Inflammatory macrophage (primary cell): ENCODE measurements at regions not wholly inside any gene's neighbourhood (a gene's known extent, or its start where the extent isn't known, plus 50 kb on each side); places are given as distances from the start of the nearest gene placed in this dataset.

ENCODE experiments used
- DNase-seq, 2 donors: peaks; one replicate each; pipeline ENCODE4 v3.0.0-alpha.2; 2020 to 2022

DNA sequence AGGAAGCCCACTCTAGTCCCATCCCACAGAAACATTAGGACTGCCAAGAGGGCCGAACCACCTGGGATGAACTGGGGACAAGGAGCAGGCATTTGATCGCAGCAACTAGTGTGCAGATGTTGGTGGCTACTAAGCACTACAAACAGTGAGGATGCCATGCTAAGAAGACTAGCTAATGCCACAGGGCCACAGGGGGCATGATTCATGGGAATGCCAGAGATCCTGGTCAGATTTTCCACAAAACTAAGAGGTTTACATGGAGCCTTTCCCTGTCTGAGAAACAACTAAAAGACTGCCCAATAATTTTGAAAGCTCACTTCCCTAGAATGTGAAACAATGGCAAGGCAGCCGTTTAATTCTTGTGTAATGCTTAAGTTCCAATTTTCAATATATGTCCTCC, 375.9 kb upstream of the PTCHD4 start:
- no peak for DNase-seq

DNA sequence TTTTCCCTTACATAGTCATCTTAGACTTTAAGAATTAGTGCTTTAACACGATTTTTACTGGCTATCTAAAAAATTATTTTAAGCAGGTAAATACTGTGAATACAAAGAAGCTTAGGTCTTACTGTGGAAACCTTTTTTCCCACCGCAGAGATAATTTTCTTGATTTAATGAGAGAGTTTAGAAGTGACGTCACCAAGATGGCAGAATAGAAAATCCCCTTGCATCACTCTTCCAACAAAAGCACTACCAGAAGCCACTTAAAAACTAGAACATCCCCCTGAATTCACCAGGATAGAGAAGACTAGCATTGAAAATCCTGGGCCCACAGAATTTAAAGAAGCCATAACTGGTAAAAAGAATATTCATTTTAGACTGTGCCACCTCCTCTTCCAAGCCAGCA, 375.4 kb upstream of the PTCHD4 start:
- no peak for DNase-seq

GRCh38 chr6:48476257-48476656, 365.3 kb upstream of the PTCHD4 start:
- no peak for DNase-seq

DNA sequence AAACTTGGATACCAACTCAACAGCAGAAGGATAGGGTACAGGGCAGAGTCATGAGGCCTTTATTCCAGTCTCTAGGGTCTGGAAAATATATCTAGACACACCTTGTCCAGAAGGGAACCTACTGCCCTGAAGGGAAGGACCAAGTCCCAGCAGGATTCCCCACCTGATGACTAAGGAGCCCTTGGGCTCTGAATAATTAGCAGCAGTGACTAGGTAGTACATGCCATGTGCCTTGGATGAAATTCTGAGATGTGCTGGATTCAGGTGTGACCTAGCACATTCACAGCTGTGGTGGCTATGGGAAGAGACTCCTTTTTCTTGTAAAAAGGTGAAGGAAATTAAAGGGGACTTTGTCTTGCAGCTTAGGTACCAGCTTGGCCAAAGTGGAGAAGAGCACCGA, 364.3 kb upstream of the PTCHD4 start:
- no peak for DNase-seq

GRCh38 chr6:48474830-48475229, 363.8 kb upstream of the PTCHD4 start:
- DNase-seq, result no peak

DNA sequence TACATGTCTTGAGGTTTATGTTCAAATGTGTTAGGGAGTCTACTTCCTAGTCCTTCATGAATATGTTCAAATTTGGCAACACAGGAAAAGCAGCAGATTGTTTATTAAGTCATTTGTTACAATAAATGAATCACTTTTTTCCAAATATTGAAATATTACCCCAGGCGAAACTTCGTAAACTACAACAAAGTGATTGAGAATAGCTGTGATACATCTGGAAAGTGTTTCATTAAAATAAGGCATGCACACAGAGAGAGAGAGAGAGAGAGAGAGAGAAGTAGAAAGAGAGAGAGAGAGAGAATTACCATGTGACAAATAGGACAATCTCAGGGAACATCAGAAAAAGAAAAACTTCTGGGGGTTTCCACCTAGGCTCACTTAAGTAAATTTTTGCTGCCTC, 363.1 kb upstream of the PTCHD4 start:
- no peak for DNase-seq

DNA sequence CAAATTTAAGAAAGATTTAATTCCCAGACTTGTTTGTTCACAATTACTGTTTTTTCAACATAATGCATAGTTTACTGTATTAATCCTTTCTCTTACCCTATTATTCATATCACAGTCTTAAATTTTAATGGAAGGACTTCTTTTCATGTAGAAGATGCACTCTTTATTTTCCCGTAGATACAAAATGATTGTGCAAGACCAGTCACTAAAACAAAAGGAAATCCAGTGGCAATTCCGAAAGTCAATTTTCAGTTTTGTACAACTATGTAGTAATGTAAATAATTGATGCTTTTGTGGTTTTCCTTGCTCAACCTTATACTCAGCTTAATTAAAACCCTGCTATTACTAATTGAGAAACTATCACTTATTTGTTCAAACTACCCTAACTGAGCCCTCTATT, 361.5 kb upstream of the PTCHD4 start:
- no peak for DNase-seq

DNA sequence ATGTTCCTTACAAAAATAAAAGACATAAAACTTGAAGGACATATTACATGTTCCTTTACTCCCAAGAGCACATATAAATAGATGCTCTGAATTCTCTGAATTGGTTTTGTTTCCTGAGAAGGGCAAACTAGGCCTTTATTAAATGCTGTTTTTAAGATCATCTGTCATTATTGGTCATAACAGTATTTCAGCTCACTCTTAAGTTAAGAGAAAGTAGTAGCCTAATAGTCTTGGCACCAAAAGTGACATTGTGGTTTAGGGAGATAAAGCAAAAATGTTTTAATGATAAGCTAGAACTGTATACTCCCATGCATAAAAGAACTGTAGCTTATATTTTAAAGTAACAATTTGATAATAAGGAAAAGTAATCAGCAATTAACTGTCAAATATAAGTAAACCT, 361.1 kb upstream of the PTCHD4 start:
- no peak for DNase-seq

GRCh38 chr6:48471326-48471725, 360.3 kb upstream of the PTCHD4 start:
- DNase-seq, result no peak

- DNase-seq, result no peak
These were observed 338.0 kb upstream of the PTCHD4 start for GRCh38 chr6:48449002-48449401.

- no peak for DNase-seq
These were observed 336.3 kb upstream of the PTCHD4 start for GRCh38 chr6:48447251-48447650.

DNA sequence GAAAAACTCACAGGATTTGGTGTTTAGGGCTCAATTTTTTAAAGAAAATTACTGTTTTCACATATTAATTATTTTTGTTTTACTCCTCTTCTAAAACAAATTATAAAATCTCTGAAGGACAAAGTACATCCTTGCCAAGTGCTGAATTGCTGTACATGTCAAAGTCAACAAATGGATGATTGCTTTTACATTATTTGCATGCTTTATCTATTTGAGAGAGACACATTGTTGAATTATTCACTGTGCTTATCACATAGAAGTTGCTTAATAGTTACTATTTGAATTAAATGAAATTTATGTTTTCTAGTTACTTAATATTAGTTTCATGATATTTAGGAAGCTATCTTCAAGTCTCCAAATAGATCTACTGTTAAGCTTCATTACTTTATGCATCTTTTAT, 318.6 kb upstream of the PTCHD4 start:
- no peak for DNase-seq

DNA sequence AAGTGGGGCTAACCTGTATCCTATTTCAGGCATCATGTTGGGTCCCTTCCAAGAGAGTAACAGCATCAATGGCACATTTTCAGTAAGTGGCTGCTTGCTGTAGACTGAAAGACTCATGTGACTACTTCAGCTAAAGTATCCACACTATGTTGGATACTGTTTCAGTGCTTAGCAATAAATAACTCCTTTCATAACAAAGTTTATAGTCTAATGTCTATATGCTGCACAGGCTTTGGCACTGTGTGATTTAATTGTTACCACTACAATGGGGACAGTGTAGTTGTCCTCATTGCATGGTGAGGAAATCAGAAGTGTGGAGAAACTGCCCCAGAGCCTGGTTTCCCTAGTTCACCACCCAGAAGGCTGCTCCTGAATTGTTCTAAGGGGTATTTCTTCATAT, 318.0 kb upstream of the PTCHD4 start:
- DNase-seq, result no peak

DNA sequence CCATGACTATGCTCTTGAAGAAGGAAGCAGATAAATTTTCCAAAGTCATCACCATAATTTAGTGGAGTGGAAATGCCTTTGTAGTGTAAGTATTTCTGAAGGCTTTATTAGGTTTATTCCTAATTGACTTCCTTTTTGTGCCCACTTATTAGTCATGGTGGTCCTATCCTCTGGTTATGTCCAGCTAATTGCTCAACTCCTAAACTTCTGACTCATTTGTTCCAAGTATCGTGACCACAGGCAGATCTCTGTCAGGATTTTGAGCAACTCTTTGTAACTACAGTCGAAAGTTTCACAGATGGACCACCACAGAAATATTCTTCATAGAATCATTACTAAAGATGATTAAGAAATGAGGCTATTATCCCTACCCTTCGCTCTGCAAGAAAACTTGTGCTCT, 315.6 kb upstream of the PTCHD4 start:
- no peak for DNase-seq

GRCh38 chr6:48423640-48424365, 312.8 kb upstream of the PTCHD4 start:
- no peak for DNase-seq

- DNase-seq, result no peak
These were observed 309.0 kb upstream of the PTCHD4 start for GRCh38 chr6:48419992-48420391.

DNA sequence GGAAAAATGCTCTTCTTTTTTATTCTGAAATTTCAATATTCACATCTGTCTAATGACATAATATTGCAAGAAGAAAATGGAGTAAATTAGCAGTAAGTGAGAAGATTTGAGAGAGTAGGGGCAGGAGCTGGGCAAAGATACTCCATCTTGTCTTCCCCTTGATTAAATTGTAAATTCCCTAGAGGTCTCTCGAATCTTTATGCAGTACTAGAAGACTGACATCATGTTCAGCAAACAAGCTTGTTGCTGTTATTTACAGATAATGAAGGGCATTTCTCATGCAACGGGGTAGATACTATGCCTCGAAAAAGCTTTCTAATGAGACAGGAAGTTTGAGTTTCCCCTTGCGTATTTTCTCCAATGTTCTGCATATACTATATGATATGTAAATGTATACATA, 306.9 kb upstream of the PTCHD4 start:
- DNase-seq, result no peak

- DNase-seq, result no peak
These were observed 301.7 kb upstream of the PTCHD4 start for GRCh38 chr6:48412656-48413055.

DNA sequence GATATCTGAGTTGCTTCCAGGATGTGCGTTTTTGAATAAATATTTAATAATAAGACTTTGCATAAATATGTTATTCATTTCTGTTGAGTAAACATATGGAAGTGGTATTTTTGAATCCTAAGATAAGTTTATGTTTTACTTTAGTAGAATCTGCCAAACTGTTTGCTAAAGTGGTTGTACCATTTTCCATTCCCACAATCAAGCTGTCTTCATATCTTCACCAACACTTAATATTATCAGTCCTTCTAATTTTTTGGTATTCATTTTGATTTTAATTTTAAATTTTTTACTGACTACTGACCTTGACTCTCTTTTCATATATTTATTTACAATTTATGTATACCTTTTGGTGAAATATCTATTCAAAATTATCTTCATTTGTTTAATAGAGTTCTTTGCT, 293.9 kb upstream of the PTCHD4 start:
- DNase-seq, result no peak

GRCh38 chr6:48403587-48403986, 292.6 kb upstream of the PTCHD4 start:
- DNase-seq, result no peak

- DNase-seq, result no peak
These were observed 290.0 kb upstream of the PTCHD4 start for GRCh38 chr6:48401016-48401415.

DNA sequence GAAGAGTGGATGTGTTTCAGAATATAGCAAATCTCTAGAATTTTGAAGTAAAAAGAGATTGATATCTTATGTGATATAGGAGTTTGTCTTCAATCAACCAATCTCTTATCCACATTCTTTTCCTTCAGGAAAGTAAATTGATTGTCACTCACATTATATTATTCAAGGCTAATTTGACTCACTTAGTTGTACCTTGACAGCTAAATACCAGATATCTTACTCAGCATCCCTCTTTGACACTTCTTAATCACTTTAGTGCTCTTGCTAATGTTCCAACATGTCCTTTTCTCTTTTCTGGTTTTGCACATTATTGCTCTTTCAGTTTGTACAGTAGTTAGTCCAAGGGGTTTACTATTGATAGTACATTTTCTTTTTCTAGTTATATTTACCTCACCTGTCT, 286.9 kb upstream of the PTCHD4 start:
- no peak for DNase-seq

DNA sequence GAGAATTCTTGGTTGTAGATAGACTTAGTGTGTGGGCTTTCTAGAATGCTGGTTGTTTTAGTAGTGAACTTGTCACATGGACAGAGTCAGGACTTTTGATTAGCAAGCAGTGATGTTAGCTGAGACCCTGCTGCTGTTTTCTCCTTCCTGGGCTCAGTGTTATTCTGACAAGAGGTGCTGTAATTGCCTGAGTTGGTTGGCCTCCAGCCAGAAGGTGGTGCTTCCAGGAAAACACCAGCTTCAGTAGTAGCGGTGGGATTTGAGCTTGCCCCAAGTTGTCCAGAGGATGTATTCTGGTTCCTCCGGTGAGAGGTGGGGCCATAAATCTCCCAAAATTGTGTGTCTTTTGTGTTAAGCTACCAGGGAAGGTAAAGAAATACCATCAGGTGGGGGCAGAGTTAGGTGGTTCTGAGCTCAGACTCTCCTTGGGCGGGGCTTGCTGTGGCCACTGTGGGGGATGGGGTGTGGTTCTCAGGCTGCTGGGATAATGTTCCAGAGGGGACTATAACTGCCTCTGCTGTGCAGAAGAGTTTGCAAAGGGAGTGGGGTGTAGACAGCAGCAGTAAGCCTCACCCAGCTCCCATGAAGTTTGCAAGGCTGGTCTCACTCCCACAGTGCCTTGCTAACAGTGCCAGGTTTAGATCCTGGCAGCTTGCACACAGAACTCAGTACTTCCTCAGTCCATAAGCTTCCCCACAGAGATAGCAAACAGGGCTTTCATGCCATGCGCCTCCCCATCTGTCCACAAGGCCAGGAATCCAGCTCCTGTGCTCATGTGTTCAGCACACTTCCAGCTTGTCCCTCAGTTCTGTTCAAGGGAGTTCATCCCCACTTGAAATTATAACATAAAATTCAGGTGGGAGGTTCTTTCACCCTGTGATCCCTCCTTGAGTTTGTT, 278.4 kb upstream of the PTCHD4 start:
- DNase-seq, result no peak

DNA sequence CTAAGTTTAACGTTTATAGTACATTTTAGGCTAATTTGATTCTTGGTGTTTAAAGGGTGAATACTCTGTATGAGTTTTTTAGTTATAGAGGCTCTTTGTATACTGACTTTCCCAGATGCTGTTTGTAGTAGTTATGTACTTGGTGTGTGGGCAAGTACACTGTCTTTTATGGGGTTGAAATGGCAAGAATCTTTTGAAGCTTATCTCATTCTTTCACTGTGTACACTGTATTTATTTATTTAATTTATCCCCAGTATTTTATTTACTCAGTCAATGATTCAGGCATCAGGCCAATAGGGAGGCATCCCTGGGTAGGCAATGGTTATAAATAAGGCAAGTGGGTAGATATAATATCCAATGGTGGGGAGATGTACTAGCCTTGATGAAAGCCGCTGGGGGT, 277.0 kb upstream of the PTCHD4 start:
- no peak for DNase-seq
